Esophagus squamous epithelium (tissue), 5 donors: ENCODE measurements at regions not wholly inside any gene's neighbourhood (a gene's known extent, or its start where the extent isn't known, plus 50 kb on each side); places are given as distances from the start of the nearest gene placed in this dataset.

Experiments used
- DNase-seq: peaks from one replicate; lab custom pipeline; 2025; lab: John Stamatoyannopoulos, UW
- H3K27ac ChIP-seq, 4 donors: fragments of 200-600 bp; sonication (generic); one replicate each; pipeline ENCODE4 v1.5.1; 2016 to 2019; ENCODE audit warnings: mild to moderate bottlenecking in 1 of 4
- H3K27me3 ChIP-seq, 4 donors: fragments of 200-600 bp; sonication (generic); 1 replicate in 3 of 4; 2 replicates in 1 of 4; pipeline versions ENCODE4 v1.5.1 to v1.6.0; 2017 to 2021; ENCODE audit warnings: antibody characterized with exemption in 1 of 4
- H3K36me3 ChIP-seq, 3 donors: fragments of 200-600 bp; sonication (generic); one replicate each; pipeline ENCODE4 v1.5.1; 2016 to 2019
- H3K4me1 ChIP-seq, 3 donors: fragments of 200-600 bp; sonication (generic); one replicate each; pipeline ENCODE4 v1.5.1; 2017 to 2019
- H3K4me3 ChIP-seq, 4 donors: fragments of 200-600 bp; sonication (generic); 1 replicate in 3 of 4; 2 replicates in 1 of 4; pipeline ENCODE4 v1.5.1; 2016 to 2019; ENCODE audit warnings: mild to moderate bottlenecking in 2 of 4, moderate library complexity in 1 of 4
- H3K9me3 ChIP-seq, 3 donors: fragments of 200-600 bp; sonication (generic); one replicate each; pipeline ENCODE4 v1.5.1; 2016 to 2019
- CTCF ChIP-seq, 6 experiments: fragments of 450-650 bp in 4 of 6; fragments of 200-600 bp in 2 of 6; sonication (generic) in 2 of 6; IDR thresholded peaks; one replicate each; pipeline ENCODE4 v1.5.1; 2016 to 2019; ENCODE audit warnings: antibody characterized with exemption in 6 of 6, mild to moderate bottlenecking in 4 of 6, moderate library complexity in 4 of 6
- POLR2A ChIP-seq, 4 donors: fragments of 450-650 bp; IDR thresholded peaks; one replicate each; pipeline ENCODE4 v1.6.1; 2017; ENCODE audit warnings: antibody characterized with exemption in 4 of 4, mild to moderate bottlenecking in 4 of 4, moderate library complexity in 3 of 4
- WGBS, 2 donors: methylation state at CpG; one replicate each; pipeline ENCODE4 v1.1.5; 2018; 5-methylcytosine and 5-hydroxymethylcytosine counted together
- intact Hi-C: fragments of 100-400 bp; cut with DNase I; formaldehyde crosslinking; loops from one replicate; pipeline ENCODE4 v1.15.0; 2022
- donor health status: DM: yes; HTN: yes; CAD: no.

- TF ChIP-seq CTCF (IDR thresholded peaks at IDR 0.05): no peak
- TF ChIP-seq POLR2A (IDR thresholded peaks at IDR 0.05): no peak
- intact Hi-C loops: no loop called here
- Histone ChIP-seq H3K36me3 (no peaks in the 10 kb centered on the region), H3K27me3 (no peaks in the 10 kb centered on the region), H3K27ac (no peak overlapping the region), H3K9me3 (no peaks in the 10 kb centered on the region), H3K4me1 (no peaks in the 10 kb centered on the region), H3K4me3 (no peak overlapping the region)
- WGBS, 2 donors: 40 to 47% methylated on average over 2 of the region's 2 CpGs
- no peak for DNase-seq
These were observed 432.7 kb downstream of the TMX3 start for GRCh38 chr18:68282232-68282631.

GRCh38 chr18:68275616-68276015 is 439.3 kb downstream of the TMX3 start:
- no peak for TF ChIP-seq CTCF (IDR thresholded peaks at IDR 0.05)
- H3K27ac ChIP-seq: no peak overlapping the region
- no peaks in the 10 kb centered on the region for H3K4me1 ChIP-seq
- H3K4me3 ChIP-seq: no peak overlapping the region
- WGBS, 2 donors: 33 to 100% methylated on average over 1 of the region's 1 CpG
- H3K36me3 ChIP-seq: no peaks in the 10 kb centered on the region
- no peaks in the 10 kb centered on the region for H3K27me3 ChIP-seq
- no peak for DNase-seq
- H3K9me3 ChIP-seq: no peaks in the 10 kb centered on the region
- intact Hi-C loops: no loop called here

GRCh38 chr18:68270017-68270416 is 444.9 kb downstream of the TMX3 start:
- intact Hi-C loops: no loop called here
- H3K27ac ChIP-seq: no peak overlapping the region
- no peak for DNase-seq
- TF ChIP-seq CTCF (IDR thresholded peaks at IDR 0.05) (no peak), POLR2A (IDR thresholded peaks at IDR 0.05) (no peak)
- H3K9me3 ChIP-seq: no peaks in the 10 kb centered on the region
- WGBS, 2 donors: 77 to 80% methylated on average over 3 of the region's 3 CpGs
- no peaks in the 10 kb centered on the region for H3K27me3 ChIP-seq
- H3K36me3 ChIP-seq: no peaks in the 10 kb centered on the region
- H3K4me3 ChIP-seq: no peak overlapping the region
- no peaks in the 10 kb centered on the region for H3K4me1 ChIP-seq

GRCh38 chr18:68267583-68267982 is 447.3 kb downstream of the TMX3 start:
- Histone ChIP-seq H3K9me3 (no peaks in the 10 kb centered on the region), H3K4me1 (no peaks in the 10 kb centered on the region), H3K36me3 (no peaks in the 10 kb centered on the region), H3K27ac (no peak overlapping the region), H3K4me3 (no peak overlapping the region), H3K27me3 (no peaks in the 10 kb centered on the region)
- intact Hi-C loops: no loop called here
- TF ChIP-seq CTCF (IDR thresholded peaks at IDR 0.05) (no peak), POLR2A (IDR thresholded peaks at IDR 0.05) (no peak)
- no peak for DNase-seq

- 62 to 72% methylated on average over 5 of the region's 5 CpGs for WGBS, 2 donors
- no peak for TF ChIP-seq POLR2A (IDR thresholded peaks at IDR 0.05)
- TF ChIP-seq CTCF (IDR thresholded peaks at IDR 0.05): no peak
- Histone ChIP-seq H3K27me3 (no peaks in the 10 kb centered on the region), H3K4me1 (no peaks in the 10 kb centered on the region), H3K4me3 (no peak overlapping the region), H3K36me3 (no peaks in the 10 kb centered on the region), H3K9me3 (no peaks in the 10 kb centered on the region), H3K27ac (no peak overlapping the region)
- intact Hi-C loops: no loop called here
- DNase-seq: no peak
These were observed 451.4 kb downstream of the TMX3 start for GRCh38 chr18:68263481-68263880.
